Effector memory CD8-positive, alpha-beta T cell (primary cell): ENCODE measurements at regions not wholly inside any gene's neighbourhood (a gene's known extent, or its start where the extent isn't known, plus 50 kb on each side); places are given as distances from the start of the nearest gene placed in this dataset.
"Not testable (repeated sequence)": the region's sequence is repeated elsewhere in the genome, so short reads cannot be mapped to it uniquely, and the experiment has no call there.

ENCODE experiments used
- ATAC-seq: fragments of 150-1000 bp; cut with Tn5 transposase; replicated peaks from 2 replicates; pipeline ENCODE4 v1.10.0; 2021; ENCODE audit warnings: mild to moderate bottlenecking, moderate library complexity
- DNase-seq, 3 experiments: peaks; one replicate each; pipeline ENCODE4 v3.0.0; 2021
- H3K27ac Mint-ChIP-seq, 2 donors: one replicate each; pipeline ENCODE4 v1.8.0; 2022; ENCODE audit warnings: mild to moderate bottlenecking in 2 of 2, mixed read lengths in 2 of 2, moderate library complexity in 2 of 2
- H3K27me3 Mint-ChIP-seq, 2 donors: one replicate each; pipeline ENCODE4 v1.8.0; 2022; ENCODE audit warnings: mixed read lengths in 2 of 2
- H3K36me3 Mint-ChIP-seq: one replicate; pipeline ENCODE4 v1.8.0; 2022; ENCODE audit warnings: mild to moderate bottlenecking, moderate library complexity, mixed read lengths; ENCODE audit not compliant: insufficient read depth
- H3K4me1 Mint-ChIP-seq, 2 donors: one replicate each; pipeline ENCODE4 v1.8.0; 2022; ENCODE audit warnings: low read depth in 2 of 2, mixed read lengths in 2 of 2
- H3K4me3 Mint-ChIP-seq, 2 donors: one replicate each; pipeline ENCODE4 v1.8.0; 2022; ENCODE audit warnings: mild to moderate bottlenecking in 2 of 2, mixed read lengths in 2 of 2, moderate library complexity in 2 of 2
- H3K9me3 Mint-ChIP-seq, 2 donors: one replicate each; pipeline ENCODE4 v1.8.0; 2022; ENCODE audit warnings: mixed read lengths in 2 of 2

DNA sequence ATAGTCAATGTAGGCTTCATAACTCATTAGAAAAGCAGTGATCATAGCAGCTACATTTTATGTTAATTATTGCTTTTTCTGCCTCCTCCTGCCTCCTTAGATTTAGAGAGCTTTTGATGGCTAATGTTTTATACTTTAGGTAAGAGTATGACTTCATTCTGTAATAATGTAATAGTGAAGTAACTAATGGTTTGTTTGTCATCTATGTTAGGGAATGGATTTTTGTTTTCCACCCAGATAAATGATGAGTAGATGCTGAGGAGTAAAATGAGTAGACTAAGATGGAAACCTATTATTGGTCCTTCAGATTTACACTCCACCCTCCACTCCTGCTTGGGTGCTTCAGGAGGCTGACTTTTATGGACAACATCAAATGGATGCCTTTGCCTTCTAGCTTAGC lies 170.6 kb downstream of the CTH start:
- no peaks in the 10 kb centered on the region for H3K4me1 Mint-ChIP-seq

DNA sequence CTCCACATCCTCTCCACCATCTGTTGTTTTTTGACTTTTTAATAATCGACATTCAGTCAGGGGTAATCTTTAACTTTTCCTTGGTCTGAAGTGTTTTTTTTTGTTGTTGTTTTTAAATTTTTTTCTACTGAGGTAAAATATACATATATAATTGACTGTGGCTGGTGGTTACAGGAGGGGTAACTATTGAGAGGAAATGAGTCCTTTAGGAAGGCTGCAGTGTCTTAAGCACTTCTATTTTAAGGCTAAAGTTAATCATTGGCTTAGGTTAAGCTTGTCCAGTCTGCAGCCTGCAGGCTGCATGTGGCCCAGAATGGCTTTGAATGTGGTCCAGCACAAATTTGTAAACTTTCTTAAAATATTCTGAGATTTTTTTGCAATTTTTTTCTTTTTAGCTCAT lies 172.5 kb downstream of the CTH start:
- H3K4me1 Mint-ChIP-seq: no peaks in the 10 kb centered on the region
- H3K27me3 Mint-ChIP-seq: peaks cover 0 to 1% of the 10 kb centered on the region in 2 donors
- H3K36me3 Mint-ChIP-seq: no peaks in the 10 kb centered on the region
- no peak overlapping the region for H3K4me3 Mint-ChIP-seq
- peaks cover 0 to 8% of the 10 kb centered on the region in 2 donors for H3K9me3 Mint-ChIP-seq
- DNase-seq (no peak), ATAC-seq (no peak)
- no peak overlapping the region for H3K27ac Mint-ChIP-seq

More for the DNA sequence above, 170.6 kb downstream of the CTH start:
- Mint-ChIP-seq H3K27ac (no peak overlapping the region), H3K4me3 (no peak overlapping the region), H3K27me3 (no peaks in the 10 kb centered on the region), H3K36me3 (no peaks in the 10 kb centered on the region), H3K9me3 (peaks cover 0 to 8% of the 10 kb centered on the region in 2 donors)
- DNase-seq (no peak), ATAC-seq (no peak)

DNA sequence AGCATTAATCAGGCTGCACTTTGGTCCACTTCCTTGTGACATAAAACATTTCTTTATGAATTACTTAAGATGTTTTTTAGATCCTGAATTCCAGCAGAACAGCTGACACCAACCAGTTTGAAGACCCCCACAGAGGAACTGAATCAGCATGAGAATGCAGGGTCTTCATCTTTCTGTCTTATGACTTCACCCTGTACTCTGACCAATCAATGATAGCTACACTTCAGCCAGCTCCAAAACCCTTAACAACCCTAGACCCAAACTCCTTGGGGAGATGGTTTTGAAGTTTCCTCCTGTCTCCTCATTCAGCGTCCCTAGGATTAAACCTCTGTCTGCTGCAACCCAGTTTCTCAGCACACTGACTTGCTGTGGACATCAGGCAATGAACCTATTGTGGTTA lies 175.0 kb downstream of the CTH start:
- ATAC-seq: no peak
- Mint-ChIP-seq H3K4me1 (no peaks in the 10 kb centered on the region), H3K27ac (no peak overlapping the region), H3K27me3 (peaks cover 0 to 8% of the 10 kb centered on the region in 2 donors), H3K36me3 (no peaks in the 10 kb centered on the region), H3K9me3 (peaks cover 0 to 3% of the 10 kb centered on the region in 2 donors), H3K4me3 (no peak overlapping the region)
- no peak for DNase-seq

DNA sequence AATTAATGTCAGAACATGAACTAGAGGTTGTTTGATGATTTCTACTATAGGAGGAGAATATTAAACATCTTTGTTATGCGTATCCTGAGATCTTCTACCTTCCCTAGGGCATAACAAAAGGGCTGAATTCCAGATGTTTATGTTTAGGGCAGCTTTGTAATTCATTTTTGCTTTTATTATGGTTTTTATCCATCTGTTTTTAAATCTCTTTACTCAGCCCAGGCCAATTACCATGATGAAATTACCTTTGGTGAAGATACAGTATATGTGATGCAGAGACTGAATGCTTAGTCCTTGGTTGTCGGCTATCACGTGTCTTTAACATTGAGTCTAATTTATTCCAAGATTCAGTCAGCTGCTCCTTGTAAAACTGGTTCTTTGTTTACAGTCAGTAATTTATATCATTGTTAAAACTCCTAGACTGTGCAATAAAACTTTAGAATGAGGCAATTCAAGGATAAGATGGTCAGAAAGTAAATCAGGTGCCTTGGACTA lies 176.9 kb downstream of the CTH start:
- H3K27me3 Mint-ChIP-seq: peaks cover 0 to 8% of the 10 kb centered on the region in 2 donors
- no peaks in the 10 kb centered on the region for H3K36me3 Mint-ChIP-seq
- no peak overlapping the region for H3K27ac Mint-ChIP-seq
- peaks cover 0 to 2% of the 10 kb centered on the region in 2 donors for H3K9me3 Mint-ChIP-seq
- no peaks in the 10 kb centered on the region for H3K4me1 Mint-ChIP-seq
- no peak overlapping the region for H3K4me3 Mint-ChIP-seq
- DNase-seq (no peak), ATAC-seq (no peak)

DNA sequence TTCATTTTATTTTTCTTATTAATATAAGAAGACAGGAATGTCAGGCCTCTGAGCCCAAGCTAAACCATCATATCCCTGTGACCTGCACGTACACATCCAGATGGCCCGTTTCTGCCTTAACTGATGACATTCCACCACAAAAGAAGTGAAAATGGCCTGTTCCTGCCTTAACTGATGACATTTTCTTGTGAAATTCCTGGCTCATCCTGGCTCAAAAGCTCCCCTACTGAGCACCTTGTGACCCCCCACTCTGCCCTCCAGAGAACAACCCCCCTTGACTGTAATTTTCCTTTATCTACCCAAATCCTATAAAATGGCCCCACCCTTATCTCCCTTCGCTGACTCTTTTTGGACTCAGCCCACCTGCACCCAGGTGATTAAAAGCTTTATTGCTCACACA lies 182.5 kb downstream of the CTH start:
- H3K36me3 Mint-ChIP-seq, DNase-seq, H3K4me1 Mint-ChIP-seq, H3K27me3 Mint-ChIP-seq, ATAC-seq, H3K27ac Mint-ChIP-seq, H3K9me3 Mint-ChIP-seq, H3K4me3 Mint-ChIP-seq: not testable (repeated sequence)

DNA sequence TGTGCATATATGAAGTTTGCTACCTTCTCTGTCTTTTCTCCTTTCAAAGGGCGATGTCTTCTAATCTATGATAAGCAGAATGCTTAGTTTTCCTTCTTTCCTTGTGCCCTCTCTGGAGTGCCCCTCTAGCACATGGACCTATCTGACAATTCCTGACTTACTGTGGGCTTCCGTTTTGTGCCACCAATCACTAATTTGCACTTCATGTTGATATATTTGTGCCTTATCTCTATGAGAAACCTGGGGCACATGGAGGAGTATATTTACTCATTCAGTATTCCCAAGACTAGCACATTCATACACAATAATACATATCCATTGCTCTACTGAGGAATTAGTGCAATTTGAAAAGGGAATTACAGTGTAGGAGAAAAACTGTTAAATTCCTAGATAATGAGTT lies 197.7 kb downstream of the CTH start:
- peaks cover 0 to 8% of the 10 kb centered on the region in 2 donors for H3K9me3 Mint-ChIP-seq

DNA sequence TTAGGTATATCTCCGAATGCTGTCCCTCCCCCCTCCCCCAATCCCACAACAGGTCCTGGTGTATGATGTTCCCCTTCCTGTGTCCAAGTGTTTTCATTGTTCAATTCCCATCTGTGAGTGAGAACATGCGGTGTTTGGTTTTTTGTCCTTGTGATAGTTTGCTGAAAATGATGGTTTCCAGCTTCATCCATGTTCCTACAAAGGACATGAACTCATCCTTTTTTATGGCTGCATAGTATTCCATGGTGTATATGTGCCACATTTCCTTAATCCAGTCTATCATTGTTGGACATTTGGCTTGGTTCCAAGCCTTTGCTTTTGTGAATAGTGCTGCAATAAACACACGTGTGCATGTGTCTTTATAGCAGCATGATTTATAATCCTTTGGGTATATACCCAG lies 199.1 kb downstream of the CTH start:
- not testable (repeated sequence) for ATAC-seq, H3K36me3 Mint-ChIP-seq, H3K9me3 Mint-ChIP-seq, H3K4me1 Mint-ChIP-seq, H3K27me3 Mint-ChIP-seq, DNase-seq, H3K27ac Mint-ChIP-seq, H3K4me3 Mint-ChIP-seq

More for the DNA sequence above, 197.7 kb downstream of the CTH start:
- Mint-ChIP-seq H3K27ac (no peak overlapping the region), H3K4me1 (no peaks in the 10 kb centered on the region), H3K36me3 (no peaks in the 10 kb centered on the region), H3K4me3 (no peak overlapping the region), H3K27me3 (no peaks in the 10 kb centered on the region)
- DNase-seq (no peak), ATAC-seq (no peak)

DNA sequence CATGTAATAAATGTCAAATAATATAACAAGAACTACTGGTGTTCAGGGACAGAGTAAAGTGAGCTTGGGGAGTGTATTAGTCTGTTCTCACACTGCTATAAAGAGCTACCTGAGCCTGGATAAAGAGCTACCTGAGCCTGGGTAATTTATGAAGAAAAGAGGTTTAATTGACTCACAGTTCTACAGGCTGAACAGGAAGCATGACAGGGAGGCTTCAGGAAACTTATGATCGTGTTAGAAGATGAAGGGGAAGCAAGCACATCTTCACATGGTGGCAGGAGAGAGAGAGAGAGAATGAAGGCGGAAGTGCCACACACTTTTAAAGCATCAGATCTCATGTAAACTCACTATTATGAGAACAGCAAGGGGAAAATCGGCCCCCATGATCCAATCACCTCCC lies 205.9 kb downstream of the CTH start:
- DNase-seq: no peak
- no peak for ATAC-seq
- Mint-ChIP-seq H3K36me3 (no peaks in the 10 kb centered on the region), H3K4me3 (no peak overlapping the region), H3K4me1 (no peaks in the 10 kb centered on the region), H3K9me3 (peaks cover 6 to 14% of the 10 kb centered on the region in 2 donors), H3K27me3 (no peaks in the 10 kb centered on the region), H3K27ac (no peak overlapping the region)

DNA sequence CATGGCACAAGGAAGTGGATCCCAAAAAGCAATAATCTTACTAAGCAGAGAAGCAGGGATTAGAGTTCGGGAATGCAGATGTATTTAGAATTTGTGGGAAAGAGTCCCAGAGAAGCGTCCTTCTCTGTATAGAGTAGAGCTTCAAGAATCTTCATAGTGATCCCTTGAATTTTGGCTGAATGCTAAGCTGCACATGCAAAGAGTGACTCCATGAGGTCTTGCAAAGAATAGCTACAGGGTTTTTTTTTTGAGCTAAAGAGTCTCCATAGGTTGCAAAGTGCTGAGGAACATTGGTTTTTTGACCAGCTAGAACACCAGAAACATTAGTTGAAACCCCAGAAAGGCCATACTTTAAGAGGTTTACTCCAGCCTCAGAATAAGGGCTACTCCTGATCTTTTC lies 206.7 kb downstream of the CTH start:
- H3K27me3 Mint-ChIP-seq: no peaks in the 10 kb centered on the region
- no peaks in the 10 kb centered on the region for H3K4me1 Mint-ChIP-seq
- no peak overlapping the region for H3K4me3 Mint-ChIP-seq
- peaks cover 6 to 14% of the 10 kb centered on the region in 2 donors for H3K9me3 Mint-ChIP-seq
- no peak overlapping the region for H3K27ac Mint-ChIP-seq
- H3K36me3 Mint-ChIP-seq: no peaks in the 10 kb centered on the region
- no peak for DNase-seq
- no peak for ATAC-seq

DNA sequence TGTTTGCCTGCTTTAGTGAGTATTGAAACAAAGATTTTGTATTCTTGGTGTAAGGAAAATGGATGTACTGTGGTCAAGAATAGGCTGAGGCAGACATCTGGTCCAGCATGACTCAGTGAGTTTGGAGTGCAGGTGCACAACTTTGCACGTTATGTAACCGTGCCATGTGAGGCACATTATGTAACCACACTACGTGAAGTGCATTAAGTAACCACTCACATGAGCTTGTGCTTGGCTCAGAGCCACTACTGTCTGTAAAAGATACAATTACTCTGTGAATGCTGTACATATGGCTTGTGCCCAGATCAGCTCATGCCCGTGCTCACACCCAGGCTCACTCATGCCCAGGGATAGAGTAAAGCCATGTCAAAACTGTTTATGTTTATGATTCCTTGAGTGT lies 216.8 kb downstream of the CTH start:
- ATAC-seq: no peak

DNA sequence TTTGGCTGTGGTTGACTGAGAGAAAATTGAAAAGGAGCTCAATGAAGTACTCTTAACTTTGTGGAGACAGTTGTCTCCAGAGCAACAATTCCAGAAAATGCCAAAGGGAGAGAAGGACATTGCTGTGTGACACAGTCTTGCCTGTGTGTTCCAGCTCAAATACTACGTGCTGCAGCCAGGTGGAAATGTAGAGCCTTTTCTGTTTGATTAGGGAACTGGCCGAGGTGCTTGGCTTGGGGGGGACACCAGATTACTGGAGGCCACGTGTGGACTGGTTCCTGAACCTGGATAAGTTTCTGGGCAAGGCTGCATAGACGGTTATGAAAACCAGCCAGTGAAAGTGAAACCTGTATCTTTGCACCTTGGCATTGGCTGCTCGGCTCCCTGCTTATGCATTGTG lies 217.9 kb downstream of the CTH start:
- ATAC-seq: no peak
- H3K36me3 Mint-ChIP-seq: no peaks in the 10 kb centered on the region
- no peaks in the 10 kb centered on the region for H3K27me3 Mint-ChIP-seq
- peaks cover 3 to 15% of the 10 kb centered on the region in 2 donors for H3K9me3 Mint-ChIP-seq
- no peak for DNase-seq
- H3K4me1 Mint-ChIP-seq: no peaks in the 10 kb centered on the region
- H3K27ac Mint-ChIP-seq: no peak overlapping the region
- no peak overlapping the region for H3K4me3 Mint-ChIP-seq

More for the DNA sequence above, 216.8 kb downstream of the CTH start:
- peaks cover 3 to 15% of the 10 kb centered on the region in 2 donors for H3K9me3 Mint-ChIP-seq
- no peak overlapping the region for H3K27ac Mint-ChIP-seq
- no peaks in the 10 kb centered on the region for H3K4me1 Mint-ChIP-seq
- no peak for DNase-seq
- no peak overlapping the region for H3K4me3 Mint-ChIP-seq
- no peaks in the 10 kb centered on the region for H3K36me3 Mint-ChIP-seq
- no peaks in the 10 kb centered on the region for H3K27me3 Mint-ChIP-seq

DNA sequence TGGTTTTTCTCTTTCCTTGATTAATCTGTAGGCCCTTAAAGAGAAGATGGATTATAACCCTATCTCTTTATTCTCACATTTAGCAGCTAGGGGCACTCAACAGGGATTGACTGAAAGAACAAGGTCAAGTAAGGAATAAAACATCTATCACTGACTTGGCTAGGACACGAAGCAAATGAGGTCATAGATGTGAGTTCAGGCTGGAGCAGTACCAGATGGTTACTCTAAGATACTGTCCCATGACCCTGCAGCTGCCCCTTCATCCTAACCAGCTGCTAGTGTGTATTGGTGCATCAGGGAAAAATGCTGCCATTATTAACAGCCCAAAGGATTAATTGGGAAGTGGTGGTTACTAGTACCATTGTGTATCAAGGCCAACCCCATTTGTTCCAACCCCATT lies 221.9 kb downstream of the CTH start:
- Mint-ChIP-seq H3K36me3 (no peaks in the 10 kb centered on the region), H3K9me3 (peaks cover 7 to 24% of the 10 kb centered on the region in 2 donors), H3K4me3 (no peak overlapping the region), H3K27ac (no peak overlapping the region), H3K27me3 (peaks cover 0 to 6% of the 10 kb centered on the region in 2 donors), H3K4me1 (no peaks in the 10 kb centered on the region)
- ATAC-seq: no peak
- no peak for DNase-seq

DNA sequence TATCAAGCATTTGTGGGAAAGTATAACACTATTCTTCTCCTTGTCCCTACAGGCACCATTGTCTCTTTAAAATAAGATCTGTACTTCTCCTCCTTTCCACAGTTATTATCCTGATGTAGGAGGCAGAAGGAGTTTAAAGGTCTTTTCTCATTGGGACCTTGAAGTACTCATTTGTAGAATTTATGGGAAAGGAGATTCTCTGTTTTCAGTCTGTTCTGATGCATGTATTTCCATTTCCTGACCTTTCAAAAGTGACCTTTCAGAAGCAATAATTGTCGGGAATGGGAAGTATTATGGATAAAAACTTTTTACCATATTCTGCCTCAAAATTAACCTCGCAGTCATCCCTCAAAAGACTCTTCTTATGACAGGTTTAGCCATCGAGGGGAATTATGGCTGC lies 224.8 kb downstream of the CTH start:
- no peaks in the 10 kb centered on the region for H3K4me1 Mint-ChIP-seq
- H3K27ac Mint-ChIP-seq: no peak overlapping the region
- DNase-seq (no peak), ATAC-seq (no peak)
- H3K9me3 Mint-ChIP-seq: peaks cover 7 to 15% of the 10 kb centered on the region in 2 donors
- H3K36me3 Mint-ChIP-seq: no peaks in the 10 kb centered on the region
- H3K4me3 Mint-ChIP-seq: no peak overlapping the region
- H3K27me3 Mint-ChIP-seq: peaks cover 0 to 6% of the 10 kb centered on the region in 2 donors

DNA sequence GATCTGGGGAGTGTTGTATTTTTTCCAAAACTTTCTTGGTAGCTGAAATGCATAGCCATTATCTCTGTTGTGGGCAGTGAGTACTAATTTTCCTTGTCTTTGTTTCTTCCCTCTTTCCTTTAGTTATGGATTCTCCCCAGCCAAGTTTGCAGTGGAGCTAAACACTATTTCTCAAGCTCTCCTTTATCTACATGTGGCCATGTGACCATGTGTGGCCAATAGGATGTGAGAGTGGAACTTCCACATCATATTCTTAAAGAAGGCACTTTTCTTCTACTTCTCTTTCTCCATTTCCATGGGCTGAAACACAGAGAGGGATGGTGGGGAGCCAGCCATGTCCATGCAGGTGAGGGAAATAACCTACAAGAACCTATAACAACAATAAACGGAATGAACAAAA lies 230.8 kb downstream of the CTH start:
- Mint-ChIP-seq H3K4me1 (no peaks in the 10 kb centered on the region), H3K9me3 (no peaks in the 10 kb centered on the region), H3K27me3 (no peaks in the 10 kb centered on the region), H3K27ac (no peak overlapping the region), H3K4me3 (no peak overlapping the region), H3K36me3 (no peaks in the 10 kb centered on the region)
- DNase-seq (no peak), ATAC-seq (no peak)

DNA sequence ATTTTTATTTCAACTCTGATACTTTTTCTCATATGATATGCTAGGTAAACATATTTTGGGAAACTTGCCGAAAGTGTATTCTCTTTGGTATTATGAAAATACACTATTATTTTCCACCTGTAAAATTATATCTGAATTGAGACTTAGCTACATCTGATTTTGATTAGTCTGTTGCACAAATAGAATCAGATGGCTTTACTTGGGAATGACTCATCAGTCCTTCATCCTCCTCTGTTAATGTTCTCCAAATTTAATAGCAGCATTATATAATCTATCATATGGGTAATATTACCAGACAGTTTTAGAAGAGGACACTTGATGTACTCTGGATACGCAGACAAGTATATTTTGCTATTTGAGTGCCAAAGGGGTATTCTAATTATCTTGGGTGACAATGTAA lies 245.3 kb downstream of the CTH start:
- no peaks in the 10 kb centered on the region for H3K4me1 Mint-ChIP-seq
- no peaks in the 10 kb centered on the region for H3K27me3 Mint-ChIP-seq
- DNase-seq: no peak
- no peak overlapping the region for H3K27ac Mint-ChIP-seq
- no peak overlapping the region for H3K4me3 Mint-ChIP-seq
- ATAC-seq: no peak
- H3K36me3 Mint-ChIP-seq: no peaks in the 10 kb centered on the region
- peaks cover 0 to 1% of the 10 kb centered on the region in 2 donors for H3K9me3 Mint-ChIP-seq
